ENCODE measurements at regions not wholly inside any gene's neighbourhood (a gene's known extent, or its start where the extent isn't known, plus 50 kb on each side); places are given as distances from the start of the nearest gene placed in this dataset.

GRCh38 chr16:52634104-52634503 lies 87.2 kb upstream of the TOX3 start:
- no peak for DNase-seq

GRCh38 chr16:52633230-52633629 lies 86.3 kb upstream of the TOX3 start:
- DNase-seq: no peak

- DNase-seq: no peak
Observed at GRCh38 chr16:52631711-52632110, 84.8 kb upstream of the TOX3 start.

- DNase-seq: no peak
Observed at GRCh38 chr16:52630711-52631110, 83.8 kb upstream of the TOX3 start.

GRCh38 chr16:52629296-52629695 lies 82.4 kb upstream of the TOX3 start:
- no peak for DNase-seq

- DNase-seq: no peak
Observed at GRCh38 chr16:52624891-52625290, 77.9 kb upstream of the TOX3 start.

- no peak for DNase-seq
Observed at GRCh38 chr16:52621651-52622050, 74.7 kb upstream of the TOX3 start.

GRCh38 chr16:52618753-52619497 lies 72.0 kb upstream of the TOX3 start:
- no peak for DNase-seq

GRCh38 chr16:52617591-52617990 lies 70.6 kb upstream of the TOX3 start:
- DNase-seq: no peak

GRCh38 chr16:52613508-52613907 lies 66.6 kb upstream of the TOX3 start:
- no peak for DNase-seq

GRCh38 chr16:52611817-52612673 lies 65.1 kb upstream of the TOX3 start:
- DNase-seq: no peak

GRCh38 chr16:52603015-52603414 lies 56.1 kb upstream of the TOX3 start:
- DNase-seq: no peak

- no peak for DNase-seq
Observed at GRCh38 chr16:52597772-52598483, 51.0 kb upstream of the TOX3 start.

- DNase-seq: no peak
Observed at GRCh38 chr16:52597073-52597771, 50.3 kb upstream of the TOX3 start.

Data from fibroblast of skin of right quadriceps (primary cell).